ENCODE measurements at regions not wholly inside any gene's neighbourhood (a gene's known extent, or its start where the extent isn't known, plus 50 kb on each side); places are given as distances from the start of the nearest gene placed in this dataset.
A peak's percentile ranks its signal among the peaks of the same experiment; 100 is the strongest.

DNA sequence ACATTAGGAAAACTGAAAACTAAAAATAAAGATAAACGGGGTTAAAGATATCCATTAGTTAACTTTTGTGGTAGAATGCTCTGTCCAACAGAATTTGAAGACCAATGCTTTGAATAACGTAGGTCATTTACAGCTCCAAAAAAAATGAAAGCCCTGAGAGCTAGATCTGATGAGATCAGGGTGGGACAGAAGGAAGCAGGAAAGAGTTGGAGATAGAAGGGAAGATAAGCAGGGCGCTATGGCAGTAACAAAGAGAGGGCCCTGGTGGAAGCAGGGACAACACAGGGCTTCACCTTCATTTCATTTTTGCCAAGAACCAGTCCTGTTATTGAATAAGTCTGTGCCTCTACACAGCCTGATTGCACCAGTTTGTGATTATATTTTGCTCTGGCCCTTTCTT is 51.0 kb upstream of the RGS8 start:
- Histone ChIP-seq H3K9me3 (ENCODE audit: control insufficient read depth, insufficient read depth, low read length) (no peaks in the 10 kb centered on the region), H3K36me3 (ENCODE audit: control insufficient read depth, insufficient read depth, low read length) (no peaks in the 10 kb centered on the region), H3K27me3 (ENCODE audit: control insufficient read depth, insufficient read depth, low read length) (no peaks in the 10 kb centered on the region), H3K27ac (ENCODE audit: low read depth, low read length) (no peak overlapping the region), H3K4me1 (ENCODE audit: control insufficient read depth, insufficient read depth, low read length) (peaks cover 8% of the 10 kb centered on the region), H3K4me3 (ENCODE audit: low read depth, low read length) (no peak overlapping the region)
- 79% methylated on average over 2 of the region's 3 CpGs for WGBS (ENCODE audit: insufficient coverage)
- DNase-seq (ENCODE audit: low read depth in 4 of 6, low spot score in 6 of 6), result no peak

GRCh38 chr1:182739545-182739944 is 50.0 kb upstream of the NPL start:
- DNase-seq (ENCODE audit: low read depth in 4 of 6, low spot score in 6 of 6), result peak in 3 of 6 donors; percentile 64 to 93 (median 77)
- H3K27me3 ChIP-seq (ENCODE audit: control insufficient read depth, insufficient read depth, low read length), result no peaks in the 10 kb centered on the region
- H3K27ac ChIP-seq (ENCODE audit: low read depth, low read length), result peak overlapping the region; percentile 0
- no peak overlapping the region for H3K4me3 ChIP-seq (ENCODE audit: low read depth, low read length)
- WGBS (ENCODE audit: insufficient coverage), result 6% methylated on average over 3 of the region's 7 CpGs
- peaks cover 8% of the 10 kb centered on the region for H3K4me1 ChIP-seq (ENCODE audit: control insufficient read depth, insufficient read depth, low read length)
- no peaks in the 10 kb centered on the region for H3K9me3 ChIP-seq (ENCODE audit: control insufficient read depth, insufficient read depth, low read length)
- no peaks in the 10 kb centered on the region for H3K36me3 ChIP-seq (ENCODE audit: control insufficient read depth, insufficient read depth, low read length)

Data from spinal cord (tissue), 9 donors.